GM08714 (cell line): ENCODE measurements at regions not wholly inside any gene's neighbourhood (a gene's known extent, or its start where the extent isn't known, plus 50 kb on each side); places are given as distances from the start of the nearest gene placed in this dataset.
"Not testable (repeated sequence)": the region's sequence is repeated elsewhere in the genome, so short reads cannot be mapped to it uniquely, and the experiment has no call there.

Experiments used
- H3K4me3 ChIP-seq: fragments of 200-500 bp; sonication (Bioruptor generic); 2 replicates; pipeline ENCODE4 v1.5.1; 2014; ENCODE audit warnings: mild to moderate bottlenecking, low read length, inconsistent platforms
- ZNF274 ChIP-seq: IDR thresholded peaks from 2 replicates; pipeline ENCODE4 v1.6.1; 2012; ENCODE audit warnings: mild to moderate bottlenecking, low read depth, low read length

DNA sequence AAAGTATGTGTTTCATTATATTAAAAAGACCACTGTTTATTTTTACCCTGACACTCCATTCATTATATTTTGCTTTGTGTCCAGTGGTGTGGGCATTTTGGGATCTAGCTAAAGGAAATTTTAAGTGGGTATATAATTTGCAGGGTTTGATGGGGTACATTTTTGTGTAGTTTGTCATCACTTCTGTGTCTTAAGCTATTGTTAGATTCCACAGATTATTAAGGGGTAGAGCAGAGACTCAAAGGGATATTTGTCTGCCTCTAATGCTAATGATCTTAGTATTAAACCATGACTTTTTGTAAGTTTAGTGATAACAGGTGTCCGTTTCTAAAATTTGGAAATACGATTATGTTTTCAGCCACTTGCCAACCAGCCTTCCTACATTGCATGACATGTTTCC, 731.6 kb downstream of the BRINP1 start:
- no peak for TF ChIP-seq ZNF274
- H3K4me3 ChIP-seq: no peak overlapping the region

DNA sequence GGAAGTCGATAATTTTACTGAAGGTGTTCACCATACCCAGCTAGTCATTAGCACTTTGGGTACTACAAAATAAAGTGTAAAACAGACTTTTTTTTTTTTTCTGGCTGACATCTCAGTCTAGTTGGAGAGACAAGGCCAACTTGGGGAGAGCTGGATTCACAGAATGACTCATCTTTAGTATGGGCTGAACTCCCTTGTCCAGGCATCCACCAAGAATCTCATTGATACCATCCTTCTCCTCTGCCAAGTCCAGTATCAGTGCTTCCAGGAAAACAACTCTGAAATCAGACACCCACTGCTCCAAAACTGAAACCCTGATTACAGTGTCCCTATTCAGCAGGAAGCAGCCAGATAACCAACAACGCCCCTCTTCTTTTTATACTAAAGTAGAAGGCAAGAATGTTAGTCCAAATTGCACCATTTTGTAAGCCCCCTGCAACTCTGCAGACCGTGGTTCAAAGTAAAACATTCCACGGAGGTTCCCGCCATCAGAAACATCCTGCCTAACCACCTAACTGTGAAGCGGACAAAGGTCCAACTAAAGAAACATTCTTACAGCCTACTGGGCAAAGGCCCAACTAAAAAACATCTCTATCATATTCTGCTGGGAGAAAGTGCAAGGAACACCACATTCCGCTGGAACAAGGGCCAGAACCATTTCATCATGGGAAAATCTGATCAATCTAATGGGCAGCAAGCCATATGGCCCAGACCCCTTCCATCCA, 728.2 kb downstream of the BRINP1 start:
- no peak for TF ChIP-seq ZNF274
- no peak overlapping the region for H3K4me3 ChIP-seq

DNA sequence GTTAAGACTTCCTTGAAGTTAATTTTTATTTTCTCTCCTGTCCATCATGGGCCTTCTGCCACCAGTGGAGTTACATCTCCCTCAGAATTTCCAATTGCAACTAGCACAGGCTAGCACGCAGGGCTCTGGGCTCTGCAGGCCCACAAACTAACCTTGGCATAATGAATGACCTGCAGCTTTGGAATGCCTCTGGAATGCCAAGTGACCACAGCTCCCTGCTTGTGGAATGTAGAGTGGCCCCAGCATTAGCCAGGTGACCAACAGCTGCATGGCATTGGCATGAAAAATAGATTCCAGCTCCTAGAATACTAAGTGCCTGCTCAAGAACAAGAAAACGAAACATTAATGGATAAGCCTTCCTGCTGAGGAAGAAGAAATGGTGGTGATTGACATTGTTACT, 726.1 kb downstream of the BRINP1 start:
- no peak for TF ChIP-seq ZNF274
- no peak overlapping the region for H3K4me3 ChIP-seq

DNA sequence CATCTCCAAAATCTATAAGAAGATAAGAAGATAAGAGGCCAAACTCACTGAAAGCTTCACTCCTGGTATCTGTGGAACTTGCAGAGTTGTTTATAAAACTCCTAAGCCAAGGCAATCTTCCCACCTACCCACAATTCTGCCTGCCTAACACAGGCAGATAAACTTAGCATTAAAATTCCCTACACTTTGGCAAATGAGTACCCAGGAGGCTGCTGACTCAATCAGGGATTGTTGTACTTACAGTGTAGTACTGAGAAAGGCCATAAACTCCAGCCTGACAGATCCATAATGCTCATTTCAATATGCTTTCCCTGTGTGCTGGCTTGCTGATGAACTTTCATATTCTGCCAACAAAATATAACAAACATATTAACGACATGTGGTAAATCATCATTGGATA, 725.2 kb downstream of the BRINP1 start:
- TF ChIP-seq ZNF274: no peak
- H3K4me3 ChIP-seq: no peak overlapping the region

DNA sequence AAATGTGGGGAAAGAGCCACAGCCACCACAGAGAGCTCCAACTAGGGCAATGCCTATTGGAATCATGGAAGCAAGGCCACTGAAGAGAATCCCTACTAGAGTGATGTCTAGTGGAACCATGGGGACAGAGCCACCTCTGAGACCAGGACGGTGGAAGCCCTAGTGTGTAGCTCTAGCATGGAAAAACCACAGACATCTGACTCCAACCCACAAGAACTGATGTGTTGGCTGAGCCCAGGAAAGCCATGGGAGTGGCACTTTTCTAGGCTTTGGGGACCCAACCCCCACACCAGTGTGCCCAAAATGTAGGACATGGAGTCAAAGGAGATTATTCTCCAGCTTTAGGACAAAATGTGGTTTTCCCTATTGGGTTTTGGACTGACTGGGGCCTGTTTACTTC, 721.9 kb downstream of the BRINP1 start:
- TF ChIP-seq ZNF274: no peak
- H3K4me3 ChIP-seq: no peak overlapping the region

DNA sequence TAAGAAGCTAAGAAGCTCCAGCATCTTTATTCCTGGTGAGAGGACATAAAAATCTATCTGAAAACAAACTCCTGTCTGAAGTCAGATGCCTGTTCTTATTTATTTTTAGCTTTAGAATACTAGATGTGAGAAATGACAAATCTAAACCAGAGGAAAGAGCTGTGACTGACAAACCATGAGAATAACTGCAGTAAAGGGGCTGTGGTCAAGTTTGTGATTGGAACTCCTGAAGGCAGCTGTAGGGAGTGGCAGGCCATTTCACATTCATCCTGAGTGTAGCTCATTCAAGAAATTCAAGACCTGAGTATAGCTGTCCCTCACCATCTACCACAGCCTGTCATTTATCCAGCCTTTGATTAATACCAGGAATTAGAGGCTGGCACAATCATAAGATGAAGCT, 718.8 kb downstream of the BRINP1 start:
- TF ChIP-seq ZNF274: no peak
- H3K4me3 ChIP-seq: no peak overlapping the region

DNA sequence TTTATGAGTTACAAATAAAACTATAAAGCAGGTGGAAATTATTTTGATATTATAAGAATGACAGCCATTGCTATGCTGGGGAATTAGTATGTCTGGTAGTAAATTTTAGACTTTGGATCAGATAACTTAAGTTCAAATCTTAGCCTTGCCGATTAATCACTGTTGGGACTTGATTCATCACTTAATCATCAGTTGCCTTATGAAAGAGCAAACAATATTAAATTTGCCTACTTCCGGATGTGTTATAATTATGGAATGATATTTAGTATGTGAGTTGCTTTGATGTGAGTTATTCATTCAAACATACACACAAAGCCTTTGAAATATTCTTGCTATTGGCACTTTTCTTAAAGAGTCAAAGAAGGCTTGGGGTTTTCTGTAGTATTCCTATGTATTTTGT, 717.7 kb downstream of the BRINP1 start:
- H3K4me3 ChIP-seq: no peak overlapping the region
- no peak for TF ChIP-seq ZNF274

DNA sequence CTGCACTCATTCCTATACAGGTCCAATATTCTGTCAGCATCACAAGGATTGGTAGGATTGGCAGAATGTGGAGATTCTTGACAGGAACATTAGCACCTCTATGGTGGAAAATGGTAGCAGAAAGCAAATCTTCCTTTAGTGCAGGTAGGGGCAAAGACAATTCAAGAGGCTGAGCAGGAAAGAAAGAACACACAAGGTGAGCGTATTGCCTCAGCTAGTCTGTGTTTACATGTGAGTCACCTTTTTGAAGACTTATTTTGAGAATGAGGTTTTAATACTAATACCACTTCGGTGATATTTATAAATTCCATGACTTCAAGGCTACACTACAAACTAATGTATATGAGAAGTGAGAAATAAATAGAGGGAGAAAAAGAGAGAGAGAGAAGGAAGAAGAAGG, 717.0 kb downstream of the BRINP1 start:
- TF ChIP-seq ZNF274: no peak
- H3K4me3 ChIP-seq: no peak overlapping the region

DNA sequence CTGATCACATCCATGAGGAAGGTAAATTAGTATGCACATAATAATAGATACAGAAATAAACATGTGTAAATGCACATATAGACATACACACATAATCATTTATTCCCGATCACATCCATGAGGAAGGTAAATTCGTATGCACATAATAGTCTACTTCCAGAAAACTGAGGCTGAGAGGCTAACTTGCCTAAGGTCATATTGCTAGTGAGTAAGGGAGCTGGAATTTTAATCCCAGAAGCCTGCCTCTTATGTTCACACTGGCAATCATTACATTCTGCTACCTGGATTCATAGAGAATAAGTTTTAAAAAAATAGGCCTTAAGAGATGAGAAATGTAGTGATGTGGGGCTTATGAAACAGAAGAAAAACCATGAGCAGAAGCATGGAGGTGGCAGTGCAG, 716.3 kb downstream of the BRINP1 start:
- no peak for TF ChIP-seq ZNF274
- H3K4me3 ChIP-seq: no peak overlapping the region

DNA sequence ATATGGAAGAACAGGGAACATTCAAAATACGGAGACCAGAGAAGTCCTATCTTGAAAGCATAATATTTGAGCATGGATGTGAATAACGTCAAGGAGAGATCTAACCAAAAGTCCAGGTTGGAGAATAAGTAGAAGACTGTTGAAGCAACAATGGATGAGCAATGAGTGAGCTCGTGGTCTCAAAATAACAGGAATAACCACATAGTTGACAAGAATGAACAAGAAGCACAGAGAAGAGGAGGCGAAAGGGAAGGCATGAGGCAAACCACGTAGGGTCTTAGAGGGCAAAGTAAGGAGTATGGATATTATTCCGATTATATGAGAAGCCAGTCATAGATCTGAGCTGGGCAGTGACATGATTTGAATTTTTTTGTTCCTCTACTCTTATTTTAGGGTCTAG, 710.2 kb downstream of the BRINP1 start:
- TF ChIP-seq ZNF274: no peak
- H3K4me3 ChIP-seq: no peak overlapping the region

DNA sequence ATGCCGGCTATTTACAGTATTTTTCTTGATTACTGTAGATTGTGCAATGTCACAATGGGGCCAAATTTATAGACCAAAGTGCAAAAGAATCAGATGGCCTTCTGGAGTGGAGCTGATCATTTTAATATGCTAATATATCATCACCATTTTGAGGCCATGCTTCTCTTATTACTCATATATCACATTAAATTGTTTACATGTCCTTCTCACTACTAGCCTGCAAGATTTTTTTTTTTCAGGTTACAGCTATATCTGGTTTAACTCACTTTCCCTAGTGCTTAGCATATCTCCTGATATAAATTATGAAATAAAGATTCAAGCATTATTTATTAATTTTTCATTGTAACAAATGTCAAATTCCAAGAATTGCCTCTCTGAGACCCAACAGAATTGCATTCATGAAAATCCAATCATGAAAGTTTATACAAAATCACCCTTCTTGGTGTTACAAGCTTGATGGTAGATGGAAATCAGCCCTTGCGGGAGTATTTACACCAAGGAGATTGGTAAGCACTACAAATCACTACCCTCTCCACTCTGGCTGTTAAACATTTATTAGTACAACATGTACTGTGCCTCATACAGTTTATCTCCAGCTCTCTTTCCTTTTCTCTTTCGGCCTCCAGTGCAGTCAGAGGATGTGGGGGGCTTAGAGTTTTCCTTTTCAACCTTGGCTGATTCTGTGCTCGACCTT, 703.9 kb downstream of the BRINP1 start:
- H3K4me3 ChIP-seq: no peak overlapping the region
- TF ChIP-seq ZNF274: no peak

DNA sequence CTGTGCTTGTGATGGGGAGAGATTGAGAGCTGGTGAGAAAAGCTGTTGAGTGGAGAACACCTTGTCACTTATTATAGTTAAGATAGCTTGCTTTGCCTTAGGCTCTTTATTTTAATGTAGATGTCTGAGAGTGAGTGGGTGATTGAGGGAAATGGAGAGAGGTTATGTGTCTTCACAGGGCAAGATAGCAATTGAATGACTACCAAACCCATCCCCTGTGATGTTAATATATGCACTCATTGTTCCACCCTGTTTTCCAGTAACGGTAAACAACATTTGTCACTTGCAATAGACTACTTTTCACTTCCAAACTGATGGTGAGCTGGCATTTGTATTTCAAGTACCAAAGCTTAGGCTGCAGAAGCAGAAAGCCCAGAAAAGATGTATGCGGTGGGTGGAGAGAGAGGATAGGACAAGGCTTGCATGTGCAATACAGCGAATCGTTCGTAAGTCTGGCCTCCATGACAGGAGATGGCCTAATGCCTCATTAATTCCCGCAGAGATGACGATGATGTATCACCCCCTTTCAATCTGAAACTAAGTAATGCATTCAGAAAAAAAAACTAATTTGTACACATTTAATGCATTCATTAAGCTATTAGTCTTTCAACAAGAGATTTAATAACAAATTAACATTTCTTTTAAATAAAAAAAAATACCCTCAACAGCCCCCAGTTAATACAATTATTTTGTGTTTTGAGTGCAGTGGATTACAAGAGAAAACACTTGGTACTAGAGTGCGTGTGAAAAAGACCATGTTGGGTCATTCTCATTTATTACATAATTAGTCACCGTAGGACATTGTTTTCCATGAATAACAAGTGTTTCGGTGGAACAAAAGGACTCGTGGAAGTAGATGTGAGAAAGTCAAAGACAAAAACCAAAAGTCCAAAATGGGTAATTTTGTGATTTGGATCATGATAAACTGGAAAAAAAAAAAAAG, 699.0 kb downstream of the BRINP1 start:
- no peak for TF ChIP-seq ZNF274
- no peak overlapping the region for H3K4me3 ChIP-seq

DNA sequence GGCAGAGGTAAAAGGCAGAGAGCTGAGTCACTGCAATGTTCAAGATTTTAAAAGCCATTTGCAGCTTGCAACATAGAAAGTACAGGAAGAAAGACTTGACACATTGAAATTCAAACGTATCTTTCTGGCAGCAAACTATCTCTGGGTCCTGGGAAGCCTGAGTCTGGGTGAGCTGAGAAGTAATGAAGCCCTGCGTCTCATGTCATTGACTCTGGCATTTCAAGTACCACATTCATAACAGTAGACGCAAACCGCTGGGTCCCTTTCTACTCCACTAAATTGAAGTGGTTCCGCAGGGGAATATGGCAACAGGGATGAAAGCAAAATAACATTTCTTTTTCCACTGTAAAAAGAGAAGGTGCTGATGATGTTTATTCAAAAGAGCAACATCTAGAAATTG, 694.3 kb downstream of the BRINP1 start:
- TF ChIP-seq ZNF274: no peak
- no peak overlapping the region for H3K4me3 ChIP-seq

DNA sequence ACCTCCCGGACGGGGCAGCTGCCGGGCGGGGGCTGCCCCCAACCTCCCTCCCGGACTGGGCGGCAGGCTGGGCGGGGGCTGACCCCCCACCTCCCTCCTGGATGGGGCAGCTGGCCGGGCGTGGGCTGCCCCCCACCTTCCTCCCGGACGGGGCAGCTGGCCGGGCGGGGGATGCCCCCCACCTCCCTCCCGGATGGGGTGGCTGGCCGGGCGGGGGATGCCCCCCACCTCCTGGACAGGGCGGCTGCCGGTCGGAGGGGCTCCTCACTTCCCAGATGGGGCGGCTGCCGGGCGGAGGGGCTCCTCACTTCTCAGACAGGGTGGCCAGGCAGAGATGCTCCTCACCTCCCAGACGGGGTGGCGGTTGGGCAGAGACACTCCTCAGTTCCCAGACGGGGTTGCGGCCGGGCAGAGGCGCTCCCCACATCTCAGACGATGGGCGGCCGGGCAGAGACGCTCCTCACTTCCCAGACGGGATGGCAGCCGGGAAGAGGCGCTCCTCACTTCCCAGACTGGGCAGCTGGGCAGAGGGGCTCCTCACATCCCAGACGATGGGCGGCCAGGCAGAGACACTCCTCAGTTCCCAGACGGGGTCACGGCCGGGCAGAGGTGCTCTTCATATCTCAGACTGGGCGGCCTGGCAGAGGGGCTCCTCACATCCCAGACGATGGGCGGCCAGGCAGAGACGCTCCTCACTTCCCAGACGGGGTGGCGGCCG, 691.1 kb downstream of the BRINP1 start:
- not testable (repeated sequence) for H3K4me3 ChIP-seq
